OCI-LY3 (cell line): ENCODE measurements at regions not wholly inside any gene's neighbourhood (a gene's known extent, or its start where the extent isn't known, plus 50 kb on each side); places are given as distances from the start of the nearest gene placed in this dataset.
"Not testable (repeated sequence)": the region's sequence is repeated elsewhere in the genome, so short reads cannot be mapped to it uniquely, and the experiment has no call there.

Source experiments
- CTCF ChIP-seq: fragments of 200-600, 300-600 bp; sonication (generic); IDR thresholded peaks from 2 replicates; pipeline ENCODE4 v1.5.1; 2014; ENCODE audit warnings: antibody characterized with exemption, low read length, low read depth
- EZH2phosphoT487 ChIP-seq: fragments of 200-600 bp; shearing (Covaris generic); IDR thresholded peaks from 2 replicates; pipeline ENCODE4 v1.6.1; 2018; ENCODE audit warnings: antibody characterized with exemption, mixed run types, low read depth

- not testable (repeated sequence) for TF ChIP-seq CTCF, EZH2phosphoT487
Observed at GRCh38 chr1:149260284-149260683, 156.9 kb upstream of the NBPF9 start.
